Astrocyte of the spinal cord (primary cell): ENCODE measurements at regions not wholly inside any gene's neighbourhood (a gene's known extent, or its start where the extent isn't known, plus 50 kb on each side); places are given as distances from the start of the nearest gene placed in this dataset.

Source experiments
- DNase-seq: peaks from one replicate; pipeline ENCODE4 v3.0.0; 2011; ENCODE audit warnings: low read depth, low spot score
- H3K4me3 ChIP-seq: 2 replicates; pipeline ENCODE4 v1.5.1; 2011; ENCODE audit warnings: low read depth, mild to moderate bottlenecking, low read length, moderate library complexity
- in situ Hi-C: cut with HindIII; loops from 2 replicates; pipeline ENCODE4 v1.10.0; 2017; ENCODE audit warnings: low sequenced_read_pairs
- TF ChIP-seq, protein P1 (sequence below): IDR thresholded peaks from 2 replicates; pipeline ENCODE4 v1.5.1; 2012; ENCODE audit warnings: low read depth, mild to moderate bottlenecking, low read length, inconsistent platforms

DNA sequence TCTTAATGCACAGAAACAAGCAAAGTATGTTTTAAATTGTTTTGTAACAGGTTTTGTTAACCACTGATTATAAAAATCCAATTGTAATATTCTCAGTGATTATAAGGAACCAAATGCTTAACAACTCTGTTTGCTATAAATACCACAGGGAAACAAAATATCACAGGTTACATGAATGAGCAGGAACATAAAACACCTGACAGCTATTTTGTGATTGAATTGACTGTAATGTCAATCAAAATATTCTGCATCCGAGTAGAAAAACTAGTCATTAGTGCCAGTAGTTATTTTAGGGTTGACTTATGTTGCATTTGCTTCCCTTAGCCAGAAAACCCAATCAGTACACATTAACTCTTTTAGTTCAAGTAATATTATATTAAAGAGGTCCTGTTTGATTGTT, 1707.8 kb upstream of the ACO1 start:
- in situ Hi-C loops: no loop called here
- no peak for DNase-seq
- TF ChIP-seq, protein P1, sequence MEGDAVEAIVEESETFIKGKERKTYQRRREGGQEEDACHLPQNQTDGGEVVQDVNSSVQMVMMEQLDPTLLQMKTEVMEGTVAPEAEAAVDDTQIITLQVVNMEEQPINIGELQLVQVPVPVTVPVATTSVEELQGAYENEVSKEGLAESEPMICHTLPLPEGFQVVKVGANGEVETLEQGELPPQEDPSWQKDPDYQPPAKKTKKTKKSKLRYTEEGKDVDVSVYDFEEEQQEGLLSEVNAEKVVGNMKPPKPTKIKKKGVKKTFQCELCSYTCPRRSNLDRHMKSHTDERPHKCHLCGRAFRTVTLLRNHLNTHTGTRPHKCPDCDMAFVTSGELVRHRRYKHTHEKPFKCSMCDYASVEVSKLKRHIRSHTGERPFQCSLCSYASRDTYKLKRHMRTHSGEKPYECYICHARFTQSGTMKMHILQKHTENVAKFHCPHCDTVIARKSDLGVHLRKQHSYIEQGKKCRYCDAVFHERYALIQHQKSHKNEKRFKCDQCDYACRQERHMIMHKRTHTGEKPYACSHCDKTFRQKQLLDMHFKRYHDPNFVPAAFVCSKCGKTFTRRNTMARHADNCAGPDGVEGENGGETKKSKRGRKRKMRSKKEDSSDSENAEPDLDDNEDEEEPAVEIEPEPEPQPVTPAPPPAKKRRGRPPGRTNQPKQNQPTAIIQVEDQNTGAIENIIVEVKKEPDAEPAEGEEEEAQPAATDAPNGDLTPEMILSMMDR: no peak
- no peak overlapping the region for H3K4me3 ChIP-seq

DNA sequence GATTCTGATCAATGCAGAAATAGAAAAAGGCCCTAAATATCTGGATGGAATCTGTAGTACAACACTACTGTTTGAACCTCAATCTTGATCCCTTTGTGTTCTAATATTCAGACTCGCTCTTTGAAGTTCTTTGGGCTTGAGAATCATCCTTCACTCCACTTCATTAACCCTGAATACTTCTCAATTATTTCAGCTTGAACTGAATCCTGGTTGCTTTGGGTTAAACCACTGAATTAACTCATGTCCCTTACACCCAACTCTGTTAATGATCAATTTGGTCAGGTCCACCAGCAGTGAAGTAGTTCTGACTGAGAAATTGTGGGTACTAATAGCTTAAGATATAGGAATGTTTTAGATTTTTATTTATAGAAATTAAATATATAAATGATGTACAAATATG, 1707.2 kb upstream of the ACO1 start:
- TF ChIP-seq, protein P1: no peak
- in situ Hi-C loops: no loop called here

DNA sequence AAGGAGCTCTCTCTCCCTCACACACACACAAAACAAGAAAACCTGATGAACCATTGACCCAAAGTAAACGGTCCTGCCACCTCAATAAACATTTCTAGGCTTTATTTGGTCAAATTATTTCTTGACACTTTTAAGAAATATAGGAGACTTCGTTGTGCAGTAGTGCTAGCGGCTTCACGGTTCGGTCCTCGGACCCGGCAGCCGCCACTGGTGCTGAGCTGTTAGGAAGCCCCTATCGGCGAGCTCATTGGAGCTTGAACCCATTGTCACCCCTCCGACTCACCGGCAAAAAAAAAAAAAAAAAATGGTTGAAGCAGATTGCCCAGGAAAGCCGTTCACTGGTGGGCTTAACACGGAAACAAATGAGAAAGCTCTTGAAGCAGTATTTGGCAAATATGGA, 1695.6 kb upstream of the ACO1 start:
- H3K4me3 ChIP-seq: no peak overlapping the region
- TF ChIP-seq, protein P1: no peak
- DNase-seq: no peak
- in situ Hi-C loops: no loop called here

More for the DNA sequence above, 1707.2 kb upstream of the ACO1 start:
- DNase-seq: no peak
- no peak overlapping the region for H3K4me3 ChIP-seq

DNA sequence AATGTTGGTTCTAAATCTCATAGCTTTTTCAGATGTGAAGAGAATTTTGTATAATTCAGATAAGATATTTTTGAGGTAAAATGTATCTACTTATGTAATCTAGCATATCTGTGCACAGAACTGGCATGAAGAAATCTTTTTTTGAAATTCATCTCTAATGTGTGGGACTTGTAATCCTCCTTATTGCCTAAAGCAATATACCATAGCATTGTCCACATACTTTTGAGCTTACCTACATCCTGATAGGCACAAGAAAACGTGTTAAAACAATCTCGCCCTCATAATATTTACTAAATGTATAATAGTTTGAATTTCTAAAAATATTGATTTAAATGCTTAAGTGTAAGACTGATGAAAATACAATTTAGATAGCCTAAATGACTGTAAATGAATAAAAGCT, 1686.5 kb upstream of the ACO1 start:
- no peak overlapping the region for H3K4me3 ChIP-seq
- no peak for DNase-seq
- TF ChIP-seq, protein P1: no peak
- in situ Hi-C loops: no loop called here

DNA sequence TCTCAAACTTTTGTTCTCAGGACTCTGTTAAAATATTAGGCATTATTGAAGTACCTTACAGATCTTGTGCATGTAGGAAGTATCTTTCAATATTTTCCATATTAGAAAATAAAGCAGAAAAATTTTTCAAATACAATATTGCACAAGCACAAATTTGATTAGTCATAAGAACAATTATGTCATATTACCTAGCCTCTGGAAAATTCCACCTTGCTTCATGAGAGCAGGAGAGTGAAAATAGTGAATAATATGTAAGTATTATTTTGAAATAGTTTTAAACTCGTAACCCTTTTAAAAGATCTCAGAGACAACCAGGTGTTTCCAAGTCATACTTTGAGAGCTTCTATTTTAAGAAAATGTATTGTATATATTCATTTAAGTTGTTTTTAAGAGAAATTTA, 1672.9 kb upstream of the ACO1 start:
- TF ChIP-seq, protein P1: no peak
- in situ Hi-C loops: no loop called here
- DNase-seq: no peak
- no peak overlapping the region for H3K4me3 ChIP-seq

DNA sequence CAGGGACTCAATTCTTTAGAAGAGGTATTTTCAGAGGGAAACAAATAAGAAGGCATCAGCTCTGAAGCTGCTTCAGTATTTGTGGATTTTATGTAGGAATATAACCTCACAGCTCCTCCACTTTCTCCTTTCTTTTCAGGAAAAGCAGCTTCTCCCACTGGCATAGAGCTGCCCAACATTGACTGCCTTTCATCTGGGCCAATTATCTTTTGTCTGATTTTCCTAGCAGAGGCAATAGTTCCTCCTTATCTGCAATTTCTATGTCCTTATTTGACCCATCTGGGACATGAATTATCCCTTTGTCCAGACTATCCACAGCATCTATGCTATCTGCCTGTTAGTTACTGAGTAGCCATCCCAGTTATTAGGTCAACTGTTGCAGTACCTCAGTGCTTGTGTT, 1671.2 kb upstream of the ACO1 start:
- TF ChIP-seq, protein P1: no peak
- H3K4me3 ChIP-seq: no peak overlapping the region
- in situ Hi-C loops: no loop called here
- no peak for DNase-seq

DNA sequence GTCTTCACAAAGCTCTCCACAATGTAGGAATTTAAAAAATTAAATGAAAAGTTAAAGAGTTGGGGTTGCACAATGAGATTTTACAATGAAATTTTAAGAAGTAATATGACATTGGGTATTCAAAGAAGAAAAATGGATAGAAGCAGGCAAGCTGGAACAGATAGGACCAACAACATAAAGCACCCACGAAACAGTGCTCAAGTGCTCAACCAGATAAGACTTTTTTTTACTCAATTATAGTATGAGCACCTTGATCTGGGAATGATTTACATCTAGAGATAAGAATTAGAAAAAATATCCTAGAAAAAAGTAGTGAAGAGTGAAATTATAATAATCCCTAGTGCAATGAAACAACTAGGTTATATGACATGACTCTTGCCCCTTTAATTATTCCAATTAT, 1670.1 kb upstream of the ACO1 start:
- in situ Hi-C loops: no loop called here
- DNase-seq: no peak
- TF ChIP-seq, protein P1: no peak
- H3K4me3 ChIP-seq: no peak overlapping the region
